ENCODE measurements at regions not wholly inside any gene's neighbourhood (a gene's known extent, or its start where the extent isn't known, plus 50 kb on each side); places are given as distances from the start of the nearest gene placed in this dataset.

DNA sequence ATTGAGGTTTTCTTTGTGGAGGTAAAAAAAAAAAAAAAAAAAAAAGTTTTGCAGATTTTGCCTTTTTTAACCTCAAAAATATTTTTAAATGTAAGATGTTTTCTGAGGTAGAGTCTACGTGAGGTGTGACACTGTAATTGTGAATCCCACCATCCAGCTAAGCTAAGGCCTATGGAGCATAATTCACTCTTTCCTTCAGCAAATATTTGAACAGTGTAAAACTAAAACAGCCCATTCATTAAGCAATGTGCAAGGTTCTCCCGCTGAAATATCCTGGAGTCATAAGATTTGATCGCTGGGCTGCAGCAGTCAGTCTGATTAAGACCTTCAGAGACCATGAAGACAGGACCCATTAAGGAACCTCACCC is 105.1 kb downstream of the HNRNPLL start:
- intact Hi-C loops (cut with micrococcal nuclease; ENCODE audit: unreplicated experiment) (no loop called here), in situ Hi-C loops (cut with HindIII; ENCODE audit: extremely low pct_ligation_motif_present, low pct_unique_long_range_greater_than_20kb) (no loop called here)
- WGBS (ENCODE audit: low lambda C conversion rate) = 0% methylated on average over 3 of the region's 3 CpGs
- BruUV-seq (replicated peaks) = no TSS peak
- Histone ChIP-seq H3K4me2 (ENCODE audit: low read depth, low read length) (peak overlapping the region; percentile 78), H3K27me3 (ENCODE audit: control insufficient read depth in 1 of 2, insufficient read depth in 2 of 2, low read length in 2 of 2) (no peaks in the 10 kb centered on the region), H3K9me3 (ENCODE audit: low read length) (peaks cover 11% of the 10 kb centered on the region), H3K79me2 (ENCODE audit: insufficient read depth, low read length) (no peaks in the 10 kb centered on the region), H3K27ac (ENCODE audit: extremely low read length, insufficient read depth, low read length) (peak overlapping the region; percentile 65), H3K36me3 (replicated peaks in 1 of 2; ENCODE audit: control insufficient read depth in 1 of 2, insufficient read depth in 2 of 2, low read length in 2 of 2) (no peaks in the 10 kb centered on the region), H3K9ac (ENCODE audit: insufficient read depth, low read depth, low read length) (no peak overlapping the region), H3K4me1 (ENCODE audit: insufficient read depth, low read length) (peaks cover 63% of the 10 kb centered on the region), H2AFZ (ENCODE audit: low read length) (no peak overlapping the region), H3K4me3 (replicated peaks in 1 of 3; ENCODE audit: insufficient read depth in 1 of 3, low read depth in 2 of 3, low read length in 3 of 3) (peak overlapping the region in 2 of 3 experiments; percentile 22 to 53; a peak in 1 of 6 replicates), H4K20me1 (ENCODE audit: insufficient read depth, low read length) (no peaks in the 10 kb centered on the region)
- peak; percentile 80 for ATAC-seq
- ChIA-PET CTCF (ENCODE audit: low intra/inter-chr PET ratio, low total read pairs) (no interaction called here), POLR2A (interaction anchor here (0.7 to 2.2 kb wide), 20 partner anchors 8 to 627 kb away, joined by 3 to 11 read pairs (median 5); partner anchors contain the start of genes ATL2, RMDN2 and SRSF7)
- FAIRE-seq = no peak
- peak; percentile 87 for DNase-seq (ENCODE audit: low spot score)
- TF ChIP-seq, protein P1, sequence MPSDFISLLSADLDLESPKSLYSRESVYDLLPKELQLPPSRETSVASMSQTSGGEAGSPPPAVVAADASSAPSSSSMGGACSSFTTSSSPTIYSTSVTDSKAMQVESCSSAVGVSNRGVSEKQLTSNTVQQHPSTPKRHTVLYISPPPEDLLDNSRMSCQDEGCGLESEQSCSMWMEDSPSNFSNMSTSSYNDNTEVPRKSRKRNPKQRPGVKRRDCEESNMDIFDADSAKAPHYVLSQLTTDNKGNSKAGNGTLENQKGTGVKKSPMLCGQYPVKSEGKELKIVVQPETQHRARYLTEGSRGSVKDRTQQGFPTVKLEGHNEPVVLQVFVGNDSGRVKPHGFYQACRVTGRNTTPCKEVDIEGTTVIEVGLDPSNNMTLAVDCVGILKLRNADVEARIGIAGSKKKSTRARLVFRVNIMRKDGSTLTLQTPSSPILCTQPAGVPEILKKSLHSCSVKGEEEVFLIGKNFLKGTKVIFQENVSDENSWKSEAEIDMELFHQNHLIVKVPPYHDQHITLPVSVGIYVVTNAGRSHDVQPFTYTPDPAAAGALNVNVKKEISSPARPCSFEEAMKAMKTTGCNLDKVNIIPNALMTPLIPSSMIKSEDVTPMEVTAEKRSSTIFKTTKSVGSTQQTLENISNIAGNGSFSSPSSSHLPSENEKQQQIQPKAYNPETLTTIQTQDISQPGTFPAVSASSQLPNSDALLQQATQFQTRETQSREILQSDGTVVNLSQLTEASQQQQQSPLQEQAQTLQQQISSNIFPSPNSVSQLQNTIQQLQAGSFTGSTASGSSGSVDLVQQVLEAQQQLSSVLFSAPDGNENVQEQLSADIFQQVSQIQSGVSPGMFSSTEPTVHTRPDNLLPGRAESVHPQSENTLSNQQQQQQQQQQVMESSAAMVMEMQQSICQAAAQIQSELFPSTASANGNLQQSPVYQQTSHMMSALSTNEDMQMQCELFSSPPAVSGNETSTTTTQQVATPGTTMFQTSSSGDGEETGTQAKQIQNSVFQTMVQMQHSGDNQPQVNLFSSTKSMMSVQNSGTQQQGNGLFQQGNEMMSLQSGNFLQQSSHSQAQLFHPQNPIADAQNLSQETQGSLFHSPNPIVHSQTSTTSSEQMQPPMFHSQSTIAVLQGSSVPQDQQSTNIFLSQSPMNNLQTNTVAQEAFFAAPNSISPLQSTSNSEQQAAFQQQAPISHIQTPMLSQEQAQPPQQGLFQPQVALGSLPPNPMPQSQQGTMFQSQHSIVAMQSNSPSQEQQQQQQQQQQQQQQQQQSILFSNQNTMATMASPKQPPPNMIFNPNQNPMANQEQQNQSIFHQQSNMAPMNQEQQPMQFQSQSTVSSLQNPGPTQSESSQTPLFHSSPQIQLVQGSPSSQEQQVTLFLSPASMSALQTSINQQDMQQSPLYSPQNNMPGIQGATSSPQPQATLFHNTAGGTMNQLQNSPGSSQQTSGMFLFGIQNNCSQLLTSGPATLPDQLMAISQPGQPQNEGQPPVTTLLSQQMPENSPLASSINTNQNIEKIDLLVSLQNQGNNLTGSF (CRISPR knock-in tag; IDR thresholded peaks at IDR 0.05) = no peak
- TF ChIP-seq ATF1 (CRISPR knock-in tag; IDR thresholded peaks at IDR 0.05) (0 out of 2 replicates have a peak, but pooled peaks have one; percentile 43), HDAC1 (CRISPR knock-in tag; IDR thresholded peaks at IDR 0.05) (peak; percentile 19; the same call in 1 of the 2 replicates), FOXA3 (CRISPR knock-in tag; IDR thresholded peaks at IDR 0.05) (peak; percentile 57; the same call in 1 of the 2 replicates), ZBTB7A (CRISPR knock-in tag; IDR thresholded peaks at IDR 0.05) (peak; percentile 16; the same call in 1 of the 2 replicates), ZFX (CRISPR knock-in tag; IDR thresholded peaks at IDR 0.05; ENCODE audit: low read depth) (peak; percentile 42), MYC (CRISPR knock-in tag; IDR thresholded peaks at IDR 0.05; ENCODE audit: borderline replicate concordance) (no peak), DR1 (CRISPR knock-in tag; IDR thresholded peaks at IDR 0.05) (no peak), ZBTB7B (CRISPR knock-in tag; IDR thresholded peaks at IDR 0.05) (peak; percentile 45; the same call in 1 of the 2 replicates), EP300 (IDR thresholded peaks at IDR 0.05; ENCODE audit: low read depth in 2 of 2, low read length in 2 of 2) (peak in 1 of 2 experiments; percentile 77; a peak in 2 of 4 replicates), EP300 (CRISPR knock-in tag; IDR thresholded peaks at IDR 0.05; ENCODE audit: borderline replicate concordance) (no peak), MEF2D (CRISPR knock-in tag; IDR thresholded peaks at IDR 0.05) (0 out of 2 replicates have a peak, but pooled peaks have one; percentile 0), LCORL (IDR thresholded peaks at IDR 0.05) (no peak), LCORL (CRISPR knock-in tag; IDR thresholded peaks at IDR 0.05) (0 out of 2 replicates have a peak, but pooled peaks have one; percentile 7), RFX1 (IDR thresholded peaks at IDR 0.05) (no peak), ZNF24 (IDR thresholded peaks at IDR 0.05) (0 out of 2 replicates have a peak, but pooled peaks have one; percentile 37), NFIC (IDR thresholded peaks at IDR 0.05; ENCODE audit: low read length) (peak; percentile 59; the same call in 1 of the 2 replicates)
- TF ChIP-seq, protein P2, sequence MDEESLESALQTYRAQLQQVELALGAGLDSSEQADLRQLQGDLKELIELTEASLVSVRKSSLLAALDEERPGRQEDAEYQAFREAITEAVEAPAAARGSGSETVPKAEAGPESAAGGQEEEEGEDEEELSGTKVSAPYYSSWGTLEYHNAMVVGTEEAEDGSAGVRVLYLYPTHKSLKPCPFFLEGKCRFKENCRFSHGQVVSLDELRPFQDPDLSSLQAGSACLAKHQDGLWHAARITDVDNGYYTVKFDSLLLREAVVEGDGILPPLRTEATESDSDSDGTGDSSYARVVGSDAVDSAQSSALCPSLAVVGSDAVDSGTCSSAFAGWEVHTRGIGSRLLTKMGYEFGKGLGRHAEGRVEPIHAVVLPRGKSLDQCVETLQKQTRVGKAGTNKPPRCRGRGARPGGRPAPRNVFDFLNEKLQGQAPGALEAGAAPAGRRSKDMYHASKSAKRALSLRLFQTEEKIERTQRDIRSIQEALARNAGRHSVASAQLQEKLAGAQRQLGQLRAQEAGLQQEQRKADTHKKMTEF (CRISPR knock-in tag; IDR thresholded peaks at IDR 0.05) = peak; percentile 11; the same call in 1 of the 2 replicates
- TF ChIP-seq, protein P3, sequence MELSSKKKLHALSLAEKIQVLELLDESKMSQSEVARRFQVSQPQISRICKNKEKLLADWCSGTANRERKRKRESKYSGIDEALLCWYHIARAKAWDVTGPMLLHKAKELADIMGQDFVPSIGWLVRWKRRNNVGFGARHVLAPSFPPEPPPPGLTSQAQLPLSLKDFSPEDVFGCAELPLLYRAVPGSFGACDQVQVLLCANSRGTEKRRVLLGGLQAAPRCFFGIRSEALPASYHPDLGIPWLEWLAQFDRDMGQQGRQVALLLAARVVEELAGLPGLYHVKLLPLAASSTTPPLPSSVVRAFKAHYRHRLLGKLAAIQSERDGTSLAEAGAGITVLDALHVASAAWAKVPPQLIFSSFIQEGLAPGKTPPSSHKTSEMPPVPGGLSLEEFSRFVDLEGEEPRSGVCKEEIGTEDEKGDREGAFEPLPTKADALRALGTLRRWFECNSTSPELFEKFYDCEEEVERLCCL (CRISPR knock-in tag; IDR thresholded peaks at IDR 0.05; ENCODE audit: borderline replicate concordance) = 0 out of 2 replicates have a peak, but pooled peaks have one; percentile 43
